ENCODE measurements at regions not wholly inside any gene's neighbourhood (a gene's known extent, or its start where the extent isn't known, plus 50 kb on each side); places are given as distances from the start of the nearest gene placed in this dataset.

GRCh38 chr5:171509467-171509866 is 90.0 kb downstream of the FGF18 start:
- DNase-seq (ENCODE audit: low spot score in 2 of 2) = no peak
- H3K4me3 ChIP-seq = no peak overlapping the region
- no peak overlapping the region for H3K27ac ChIP-seq
- H3K9me3 ChIP-seq = no peaks in the 10 kb centered on the region
- no peaks in the 10 kb centered on the region for H3K27me3 ChIP-seq
- no peaks in the 10 kb centered on the region for H3K36me3 ChIP-seq
- H3K4me1 ChIP-seq = peaks cover 0 to 5% of the 10 kb centered on the region in 2 donors
- intact Hi-C loops (cut with DNase I) = no loop called here
- no peak for TF ChIP-seq CTCF (IDR thresholded peaks at IDR 0.05)

GRCh38 chr5:171512397-171512796 is 93.0 kb downstream of the FGF18 start:
- TF ChIP-seq CTCF (IDR thresholded peaks at IDR 0.05) = no peak
- H3K36me3 ChIP-seq = no peaks in the 10 kb centered on the region
- no peak for DNase-seq (ENCODE audit: low spot score in 2 of 2)
- no peak overlapping the region for H3K4me3 ChIP-seq
- intact Hi-C loops (cut with DNase I) = no loop called here
- no peak overlapping the region for H3K27ac ChIP-seq
- H3K9me3 ChIP-seq = no peaks in the 10 kb centered on the region
- H3K4me1 ChIP-seq = no peaks in the 10 kb centered on the region
- H3K27me3 ChIP-seq = no peaks in the 10 kb centered on the region

GRCh38 chr5:171513591-171513990 is 94.1 kb downstream of the FGF18 start:
- H3K4me1 ChIP-seq = no peaks in the 10 kb centered on the region
- intact Hi-C loops (cut with DNase I) = no loop called here
- TF ChIP-seq CTCF (IDR thresholded peaks at IDR 0.05) = no peak
- H3K9me3 ChIP-seq = no peaks in the 10 kb centered on the region
- DNase-seq (ENCODE audit: low spot score in 2 of 2) = no peak
- no peaks in the 10 kb centered on the region for H3K36me3 ChIP-seq
- H3K4me3 ChIP-seq = no peak overlapping the region
- no peaks in the 10 kb centered on the region for H3K27me3 ChIP-seq
- H3K27ac ChIP-seq = no peak overlapping the region

GRCh38 chr5:171518916-171519315 is 99.5 kb downstream of the FGF18 start:
- no peak overlapping the region for H3K27ac ChIP-seq
- intact Hi-C loops (cut with DNase I) = no loop called here
- H3K4me1 ChIP-seq = peaks cover 7 to 16% of the 10 kb centered on the region in 2 donors
- DNase-seq (ENCODE audit: low spot score in 2 of 2) = no peak
- H3K9me3 ChIP-seq = no peaks in the 10 kb centered on the region
- H3K4me3 ChIP-seq = no peak overlapping the region
- no peaks in the 10 kb centered on the region for H3K27me3 ChIP-seq
- no peak for TF ChIP-seq CTCF (IDR thresholded peaks at IDR 0.05)
- H3K36me3 ChIP-seq = no peaks in the 10 kb centered on the region

- intact Hi-C loops (cut with DNase I) = loop anchor here (1.0 to 10.0 kb wide), 6 partner anchors 24 to 484 kb away; partner anchors contain the start of gene FBXW11
- Histone ChIP-seq H3K36me3 (no peaks in the 10 kb centered on the region), H3K27ac (peak overlapping the region; percentile 57 to 67), H3K27me3 (no peaks in the 10 kb centered on the region), H3K4me1 (peaks cover 10 to 20% of the 10 kb centered on the region in 2 donors), H3K4me3 (no peak overlapping the region), H3K9me3 (no peaks in the 10 kb centered on the region)
- no peak for DNase-seq (ENCODE audit: low spot score in 2 of 2)
- no peak for TF ChIP-seq CTCF (IDR thresholded peaks at IDR 0.05)
Measured at GRCh38 chr5:171520300-171521174, 101.1 kb downstream of the FGF18 start.

Measured in ascending aorta (tissue), 2 donors.